ENCODE measurements at regions not wholly inside any gene's neighbourhood (a gene's known extent, or its start where the extent isn't known, plus 50 kb on each side); places are given as distances from the start of the nearest gene placed in this dataset.
"Not testable (repeated sequence)": the region's sequence is repeated elsewhere in the genome, so short reads cannot be mapped to it uniquely, and the experiment has no call there.

DNA sequence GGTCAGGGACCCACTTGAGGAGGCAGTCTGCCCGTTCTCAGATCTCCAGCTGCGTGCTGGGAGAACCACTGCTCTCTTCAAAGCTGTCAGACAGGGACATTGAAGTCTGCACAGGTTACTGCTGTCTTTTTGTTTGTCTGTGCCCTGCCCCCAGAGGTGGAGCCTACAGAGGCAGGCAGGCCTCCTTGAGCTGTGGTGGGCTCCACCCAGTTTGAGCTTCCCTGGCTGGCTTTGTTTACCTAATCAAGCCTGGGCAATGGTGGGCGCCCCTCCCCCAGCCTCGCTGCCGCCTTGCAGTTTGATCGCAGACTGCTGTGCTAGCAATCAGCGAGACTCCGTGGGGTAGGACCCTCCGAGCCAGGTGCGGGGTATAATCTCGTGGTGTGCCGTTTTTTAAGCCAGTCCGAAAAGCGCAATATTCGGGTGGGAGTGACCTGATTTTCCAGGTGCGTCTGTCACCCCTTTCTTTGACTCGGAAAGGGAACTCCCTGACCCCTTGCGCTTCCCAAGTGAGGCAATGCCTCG, 375.4 kb downstream of the HTR1B start:
- H3K4me1 Mint-ChIP-seq; H3K4me1 ChIP-seq (ENCODE audit: insufficient read depth, low read length); intact Hi-C loops (cut with micrococcal nuclease); H3K4me3 ChIP-seq (ENCODE audit: low read length in 2 of 2); H3K27me3 Mint-ChIP-seq; H3K9me3 ChIP-seq (ENCODE audit: control insufficient read depth in 1 of 2, low read length in 2 of 2); H3K27me3 ChIP-seq (ENCODE audit: insufficient read depth, low read length); H3K36me3 ChIP-seq (ENCODE audit: insufficient read depth, low read length); H3K4me3 Mint-ChIP-seq; H3K36me3 Mint-ChIP-seq; POLR2A ChIA-PET (ENCODE audit: partially characterized antibody); H3K27ac ChIP-seq (ENCODE audit: low read depth, low read length); H3K27ac Mint-ChIP-seq; CTCF ChIA-PET (ENCODE audit: partially characterized antibody); DNase-seq: not testable (repeated sequence)
- peaks cover 0 to 10% (median 2%) of the 10 kb centered on the region in 8 donors for H3K9me3 Mint-ChIP-seq

GRCh38 chr6:77074037-77074713, 389.1 kb downstream of the HTR1B start:
- H3K27me3 Mint-ChIP-seq: no peaks in the 10 kb centered on the region
- H3K4me1 Mint-ChIP-seq: no peaks in the 10 kb centered on the region
- no peaks in the 10 kb centered on the region for H3K9me3 ChIP-seq (ENCODE audit: control insufficient read depth in 1 of 2, low read length in 2 of 2)
- no peak for DNase-seq
- H3K27ac Mint-ChIP-seq: no peak overlapping the region
- no peak overlapping the region for H3K27ac ChIP-seq (ENCODE audit: low read depth, low read length)
- intact Hi-C loops (cut with micrococcal nuclease): no loop called here
- H3K36me3 Mint-ChIP-seq: no peaks in the 10 kb centered on the region
- POLR2A ChIA-PET (ENCODE audit: partially characterized antibody): no interaction called here
- peaks cover 0 to 17% (median 9%) of the 10 kb centered on the region in 8 donors for H3K9me3 Mint-ChIP-seq
- no peak overlapping the region for H3K4me3 Mint-ChIP-seq
- no peak overlapping the region for H3K4me3 ChIP-seq (ENCODE audit: low read length in 2 of 2)
- H3K4me1 ChIP-seq (ENCODE audit: insufficient read depth, low read length): no peaks in the 10 kb centered on the region
- no peaks in the 10 kb centered on the region for H3K36me3 ChIP-seq (ENCODE audit: insufficient read depth, low read length)
- no peaks in the 10 kb centered on the region for H3K27me3 ChIP-seq (ENCODE audit: insufficient read depth, low read length)
- CTCF ChIA-PET (ENCODE audit: partially characterized antibody): no interaction called here

DNA sequence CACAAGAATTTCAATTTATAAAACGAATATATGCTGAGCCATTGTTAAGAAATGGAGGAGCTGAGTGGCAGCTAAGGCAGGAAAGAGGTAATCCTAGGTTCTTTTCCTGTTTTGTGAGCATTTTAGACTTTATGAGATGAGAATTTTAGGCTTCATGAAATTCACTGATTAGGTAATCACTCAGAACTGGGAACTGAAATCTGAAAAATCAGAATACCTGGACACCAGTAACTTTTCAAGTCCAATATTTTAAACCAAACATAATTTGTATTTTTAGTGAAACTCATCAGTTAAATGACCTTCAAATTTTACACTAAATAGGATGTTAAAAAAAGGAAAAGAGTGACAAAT, 389.9 kb downstream of the HTR1B start:
- Histone ChIP-seq H3K4me1 (ENCODE audit: insufficient read depth, low read length) (no peaks in the 10 kb centered on the region), H3K27me3 (ENCODE audit: insufficient read depth, low read length) (no peaks in the 10 kb centered on the region), H3K36me3 (ENCODE audit: insufficient read depth, low read length) (no peaks in the 10 kb centered on the region), H3K4me3 (ENCODE audit: low read length in 2 of 2) (no peak overlapping the region), H3K9me3 (ENCODE audit: control insufficient read depth in 1 of 2, low read length in 2 of 2) (no peaks in the 10 kb centered on the region), H3K27ac (ENCODE audit: low read depth, low read length) (no peak overlapping the region)
- no peak overlapping the region for H3K4me3 Mint-ChIP-seq
- no peaks in the 10 kb centered on the region for H3K27me3 Mint-ChIP-seq
- no peaks in the 10 kb centered on the region for H3K4me1 Mint-ChIP-seq
- peaks cover 0 to 16% (median 10%) of the 10 kb centered on the region in 8 donors for H3K9me3 Mint-ChIP-seq
- DNase-seq: no peak
- intact Hi-C loops (cut with micrococcal nuclease): no loop called here
- POLR2A ChIA-PET (ENCODE audit: partially characterized antibody): no interaction called here
- CTCF ChIA-PET (ENCODE audit: partially characterized antibody): no interaction called here
- H3K36me3 Mint-ChIP-seq: no peaks in the 10 kb centered on the region
- no peak overlapping the region for H3K27ac Mint-ChIP-seq

GRCh38 chr6:77072694-77073409, 390.4 kb downstream of the HTR1B start:
- Histone ChIP-seq H3K27ac (ENCODE audit: low read depth, low read length) (no peak overlapping the region), H3K4me1 (ENCODE audit: insufficient read depth, low read length) (no peaks in the 10 kb centered on the region), H3K36me3 (ENCODE audit: insufficient read depth, low read length) (no peaks in the 10 kb centered on the region), H3K9me3 (ENCODE audit: control insufficient read depth in 1 of 2, low read length in 2 of 2) (no peaks in the 10 kb centered on the region), H3K4me3 (ENCODE audit: low read length in 2 of 2) (no peak overlapping the region), H3K27me3 (ENCODE audit: insufficient read depth, low read length) (no peaks in the 10 kb centered on the region)
- Mint-ChIP-seq H3K4me1 (no peaks in the 10 kb centered on the region), H3K4me3 (no peak overlapping the region), H3K27ac (no peak overlapping the region), H3K36me3 (no peaks in the 10 kb centered on the region), H3K27me3 (no peaks in the 10 kb centered on the region), H3K9me3 (peaks cover 0 to 12% (median 9%) of the 10 kb centered on the region in 8 donors)
- no peak for DNase-seq
- ChIA-PET POLR2A (ENCODE audit: partially characterized antibody) (no interaction called here), CTCF (ENCODE audit: partially characterized antibody) (no interaction called here)
- intact Hi-C loops (cut with micrococcal nuclease): no loop called here

- Mint-ChIP-seq H3K4me1 (no peaks in the 10 kb centered on the region), H3K27ac (no peak overlapping the region)
Observed at GRCh38 chr6:77063494-77063893, 399.8 kb downstream of the HTR1B start.

GRCh38 chr6:77055711-77056110, 407.6 kb downstream of the HTR1B start:
- Mint-ChIP-seq H3K4me1 (no peaks in the 10 kb centered on the region), H3K36me3 (no peaks in the 10 kb centered on the region), H3K4me3 (no peak overlapping the region), H3K9me3 (peaks cover 4 to 30% (median 14%) of the 10 kb centered on the region in 8 donors), H3K27ac (no peak overlapping the region), H3K27me3 (no peaks in the 10 kb centered on the region)
- H3K27ac ChIP-seq (ENCODE audit: low read depth, low read length): no peak overlapping the region
- CTCF ChIA-PET (ENCODE audit: partially characterized antibody): no interaction called here
- H3K36me3 ChIP-seq (ENCODE audit: insufficient read depth, low read length): no peaks in the 10 kb centered on the region
- no peaks in the 10 kb centered on the region for H3K27me3 ChIP-seq (ENCODE audit: insufficient read depth, low read length)
- H3K4me3 ChIP-seq (ENCODE audit: low read length in 2 of 2): no peak overlapping the region
- POLR2A ChIA-PET (ENCODE audit: partially characterized antibody): no interaction called here
- intact Hi-C loops (cut with micrococcal nuclease): no loop called here
- no peak for DNase-seq
- no peaks in the 10 kb centered on the region for H3K4me1 ChIP-seq (ENCODE audit: insufficient read depth, low read length)
- H3K9me3 ChIP-seq (ENCODE audit: control insufficient read depth in 1 of 2, low read length in 2 of 2): no peaks in the 10 kb centered on the region

More at GRCh38 chr6:77063494-77063893, 399.8 kb downstream of the HTR1B start:
- DNase-seq: peak in 1 of 5 donors; percentile 15
- no peaks in the 10 kb centered on the region for H3K9me3 ChIP-seq (ENCODE audit: control insufficient read depth in 1 of 2, low read length in 2 of 2)
- CTCF ChIA-PET (ENCODE audit: partially characterized antibody): no interaction called here
- Mint-ChIP-seq H3K9me3 (peaks cover 0 to 14% (median 8%) of the 10 kb centered on the region in 8 donors), H3K36me3 (no peaks in the 10 kb centered on the region), H3K4me3 (no peak overlapping the region), H3K27me3 (no peaks in the 10 kb centered on the region)
- H3K4me1 ChIP-seq (ENCODE audit: insufficient read depth, low read length): no peaks in the 10 kb centered on the region
- no peaks in the 10 kb centered on the region for H3K27me3 ChIP-seq (ENCODE audit: insufficient read depth, low read length)
- no peak overlapping the region for H3K27ac ChIP-seq (ENCODE audit: low read depth, low read length)
- no peak overlapping the region for H3K4me3 ChIP-seq (ENCODE audit: low read length in 2 of 2)
- intact Hi-C loops (cut with micrococcal nuclease): no loop called here
- POLR2A ChIA-PET (ENCODE audit: partially characterized antibody): no interaction called here
- H3K36me3 ChIP-seq (ENCODE audit: insufficient read depth, low read length): no peaks in the 10 kb centered on the region

- Histone ChIP-seq H3K27ac (ENCODE audit: low read depth, low read length) (no peak overlapping the region), H3K9me3 (ENCODE audit: control insufficient read depth in 1 of 2, low read length in 2 of 2) (peaks cover 0 to 3% of the 10 kb centered on the region in 2 donors), H3K36me3 (ENCODE audit: insufficient read depth, low read length) (no peaks in the 10 kb centered on the region), H3K4me3 (ENCODE audit: low read length in 2 of 2) (no peak overlapping the region), H3K27me3 (ENCODE audit: insufficient read depth, low read length) (no peaks in the 10 kb centered on the region), H3K4me1 (ENCODE audit: insufficient read depth, low read length) (no peaks in the 10 kb centered on the region)
- DNase-seq: no peak
- Mint-ChIP-seq H3K4me1 (no peaks in the 10 kb centered on the region), H3K9me3 (peaks cover 6 to 26% (median 18%) of the 10 kb centered on the region in 8 donors), H3K27me3 (no peaks in the 10 kb centered on the region), H3K27ac (no peak overlapping the region), H3K36me3 (no peaks in the 10 kb centered on the region), H3K4me3 (no peak overlapping the region)
- intact Hi-C loops (cut with micrococcal nuclease): no loop called here
- ChIA-PET CTCF (ENCODE audit: partially characterized antibody) (no interaction called here), POLR2A (ENCODE audit: partially characterized antibody) (no interaction called here)
Observed at GRCh38 chr6:77040568-77041195, 422.6 kb downstream of the HTR1B start.

Measured in CD4-positive, alpha-beta memory T cell (primary cell).